A673 (cell line): ENCODE measurements at regions not wholly inside any gene's neighbourhood (a gene's known extent, or its start where the extent isn't known, plus 50 kb on each side); places are given as distances from the start of the nearest gene placed in this dataset.

Experiments
- EZH2 ChIP-seq: fragments of 200-600 bp; sonication (generic); IDR thresholded peaks from 2 replicates; pipeline ENCODE4 v1.6.1; 2017; ENCODE audit warnings: borderline replicate concordance, low read depth, mild to moderate bottlenecking, mixed read lengths, antibody characterized with exemption, low read length; ENCODE audit not compliant: poor library complexity, severe bottlenecking
- TF ChIP-seq, protein P1 (sequence below): fragments of 300-800, 200-600 bp; sonication (generic); conservative IDR thresholded peaks from 2 replicates; pipeline ENCODE4 v1.5.1; 2017; ENCODE audit warnings: low read depth, mild to moderate bottlenecking, antibody characterized with exemption, low read length, moderate library complexity, mixed read lengths

DNA sequence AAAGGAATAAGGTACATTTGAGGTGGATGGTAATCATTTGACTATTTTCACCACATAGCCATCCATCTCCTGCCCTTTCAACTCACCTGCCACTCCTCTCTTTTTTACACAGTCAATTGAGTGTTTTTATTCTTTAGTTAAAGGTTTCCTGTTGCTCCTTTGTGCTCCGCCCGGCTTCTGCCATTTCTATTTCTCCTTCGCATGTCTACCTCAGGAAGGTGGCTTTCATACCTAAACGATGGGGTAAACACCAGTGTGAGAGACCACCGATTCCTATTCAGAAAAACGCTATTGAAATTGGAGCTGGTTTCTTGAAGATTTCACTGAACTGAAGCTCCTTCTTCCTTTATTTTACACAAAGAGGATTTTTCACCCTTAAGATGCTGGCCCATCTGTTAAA is 1628.0 kb upstream of the PIK3C3 start:
- TF ChIP-seq, protein P1, sequence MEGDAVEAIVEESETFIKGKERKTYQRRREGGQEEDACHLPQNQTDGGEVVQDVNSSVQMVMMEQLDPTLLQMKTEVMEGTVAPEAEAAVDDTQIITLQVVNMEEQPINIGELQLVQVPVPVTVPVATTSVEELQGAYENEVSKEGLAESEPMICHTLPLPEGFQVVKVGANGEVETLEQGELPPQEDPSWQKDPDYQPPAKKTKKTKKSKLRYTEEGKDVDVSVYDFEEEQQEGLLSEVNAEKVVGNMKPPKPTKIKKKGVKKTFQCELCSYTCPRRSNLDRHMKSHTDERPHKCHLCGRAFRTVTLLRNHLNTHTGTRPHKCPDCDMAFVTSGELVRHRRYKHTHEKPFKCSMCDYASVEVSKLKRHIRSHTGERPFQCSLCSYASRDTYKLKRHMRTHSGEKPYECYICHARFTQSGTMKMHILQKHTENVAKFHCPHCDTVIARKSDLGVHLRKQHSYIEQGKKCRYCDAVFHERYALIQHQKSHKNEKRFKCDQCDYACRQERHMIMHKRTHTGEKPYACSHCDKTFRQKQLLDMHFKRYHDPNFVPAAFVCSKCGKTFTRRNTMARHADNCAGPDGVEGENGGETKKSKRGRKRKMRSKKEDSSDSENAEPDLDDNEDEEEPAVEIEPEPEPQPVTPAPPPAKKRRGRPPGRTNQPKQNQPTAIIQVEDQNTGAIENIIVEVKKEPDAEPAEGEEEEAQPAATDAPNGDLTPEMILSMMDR = no peak
- TF ChIP-seq EZH2 = no peak
